NCI-H187 (cell line): ENCODE measurements at regions not wholly inside any gene's neighbourhood (a gene's known extent, or its start where the extent isn't known, plus 50 kb on each side); places are given as distances from the start of the nearest gene placed in this dataset.
"Not testable (repeated sequence)": the region's sequence is repeated elsewhere in the genome, so short reads cannot be mapped to it uniquely, and the experiment has no call there.

ENCODE experiments used
- DNase-seq, 2 experiments: peaks; one replicate each; lab custom pipeline; 2025; lab: John Stamatoyannopoulos, UW

DNA sequence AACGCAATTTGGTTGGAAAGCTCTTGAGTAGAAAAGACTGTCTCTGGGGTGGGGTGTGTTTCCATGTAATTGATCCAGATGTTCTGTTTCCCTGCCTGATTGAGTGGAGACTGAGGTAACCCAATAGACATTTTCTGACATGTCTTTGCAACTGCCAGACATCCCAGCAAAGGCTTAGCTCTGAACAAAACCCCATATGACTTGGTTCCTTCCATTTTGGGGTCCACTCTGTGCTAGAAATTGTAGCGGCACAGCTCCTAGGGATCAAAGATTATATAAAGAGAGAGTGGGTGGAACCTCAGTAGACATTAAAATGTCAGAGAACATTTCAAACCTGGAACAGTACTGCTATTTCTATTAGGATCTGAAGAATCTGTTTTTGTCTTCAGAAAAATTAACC lies 189.3 kb downstream of the EDN1 start:
- DNase-seq = no peak

DNA sequence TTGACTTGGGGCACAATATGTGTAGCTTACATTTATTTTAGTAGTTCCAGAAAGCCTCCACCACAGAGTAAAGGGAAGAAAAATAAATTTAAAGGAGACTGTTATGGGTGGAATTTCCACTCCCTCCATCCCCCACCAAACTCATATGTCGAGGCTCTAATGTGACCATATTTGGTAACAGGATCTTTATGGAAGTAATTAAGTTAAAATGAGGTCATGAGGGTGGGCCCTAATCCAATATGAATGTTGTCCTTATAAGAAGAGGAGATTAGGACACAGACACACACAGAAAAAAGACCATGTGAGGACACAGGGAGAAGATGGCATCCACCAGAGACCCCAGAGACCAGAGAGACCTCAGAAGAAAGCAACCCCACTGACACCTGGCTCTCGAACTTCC lies 189.7 kb downstream of the EDN1 start:
- no peak for DNase-seq

DNA sequence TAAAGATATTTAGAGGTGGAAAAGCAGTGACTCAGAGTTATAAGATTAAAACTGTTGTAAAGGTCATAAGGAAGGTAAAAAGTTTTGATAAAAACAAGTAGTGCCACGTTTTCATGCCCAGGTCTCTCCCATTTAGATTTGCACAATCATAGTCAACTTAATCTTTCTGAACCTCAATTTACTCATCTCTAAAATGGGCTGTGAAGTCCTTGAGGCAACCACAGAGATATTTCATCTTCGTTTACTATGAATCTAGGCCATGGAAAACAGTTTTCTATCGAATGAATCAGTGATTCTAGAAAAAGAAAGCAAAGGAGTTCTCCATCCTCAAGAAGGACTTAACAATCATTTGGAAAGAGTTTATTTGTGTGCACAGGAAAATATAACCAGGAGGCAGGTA lies 190.2 kb downstream of the EDN1 start:
- no peak for DNase-seq

DNA sequence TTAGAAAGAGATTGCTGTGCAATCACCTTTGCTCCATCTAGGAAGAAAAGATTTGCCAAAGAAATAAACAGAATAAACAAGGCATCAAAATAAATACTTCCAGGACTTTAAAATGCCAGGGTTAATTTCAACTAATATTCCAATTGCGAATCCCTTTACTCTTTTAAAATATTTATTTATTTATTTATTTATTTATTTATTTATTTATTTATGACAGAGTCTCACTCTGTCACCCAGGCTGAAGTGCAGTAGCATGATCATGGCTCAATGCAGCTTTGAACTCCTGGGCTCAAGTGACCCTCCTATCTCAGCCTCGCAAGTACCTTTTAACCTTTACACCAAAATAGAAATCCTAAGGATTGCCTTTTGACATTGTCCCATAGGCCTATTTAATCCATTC lies 191.1 kb downstream of the EDN1 start:
- DNase-seq = no peak

DNA sequence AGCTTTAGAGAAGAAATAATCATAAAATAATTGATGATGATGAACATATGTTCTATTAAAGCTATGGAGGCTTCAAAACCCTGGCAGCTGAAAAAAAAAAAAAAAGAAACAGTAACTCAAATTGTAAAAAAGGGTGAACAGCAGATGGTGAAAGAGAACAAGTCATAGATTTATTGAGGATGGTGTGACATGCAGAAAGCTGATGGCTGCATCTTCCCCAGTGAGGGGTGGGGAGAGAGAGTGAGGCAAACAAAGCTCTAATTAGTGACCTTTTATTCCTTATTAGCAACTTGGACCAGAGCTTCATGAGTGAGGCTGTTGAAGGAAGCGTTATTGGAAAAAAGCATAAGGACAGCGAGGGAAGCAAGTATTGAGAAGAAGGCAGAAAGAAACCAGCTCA lies 191.7 kb downstream of the EDN1 start:
- no peak for DNase-seq

DNA sequence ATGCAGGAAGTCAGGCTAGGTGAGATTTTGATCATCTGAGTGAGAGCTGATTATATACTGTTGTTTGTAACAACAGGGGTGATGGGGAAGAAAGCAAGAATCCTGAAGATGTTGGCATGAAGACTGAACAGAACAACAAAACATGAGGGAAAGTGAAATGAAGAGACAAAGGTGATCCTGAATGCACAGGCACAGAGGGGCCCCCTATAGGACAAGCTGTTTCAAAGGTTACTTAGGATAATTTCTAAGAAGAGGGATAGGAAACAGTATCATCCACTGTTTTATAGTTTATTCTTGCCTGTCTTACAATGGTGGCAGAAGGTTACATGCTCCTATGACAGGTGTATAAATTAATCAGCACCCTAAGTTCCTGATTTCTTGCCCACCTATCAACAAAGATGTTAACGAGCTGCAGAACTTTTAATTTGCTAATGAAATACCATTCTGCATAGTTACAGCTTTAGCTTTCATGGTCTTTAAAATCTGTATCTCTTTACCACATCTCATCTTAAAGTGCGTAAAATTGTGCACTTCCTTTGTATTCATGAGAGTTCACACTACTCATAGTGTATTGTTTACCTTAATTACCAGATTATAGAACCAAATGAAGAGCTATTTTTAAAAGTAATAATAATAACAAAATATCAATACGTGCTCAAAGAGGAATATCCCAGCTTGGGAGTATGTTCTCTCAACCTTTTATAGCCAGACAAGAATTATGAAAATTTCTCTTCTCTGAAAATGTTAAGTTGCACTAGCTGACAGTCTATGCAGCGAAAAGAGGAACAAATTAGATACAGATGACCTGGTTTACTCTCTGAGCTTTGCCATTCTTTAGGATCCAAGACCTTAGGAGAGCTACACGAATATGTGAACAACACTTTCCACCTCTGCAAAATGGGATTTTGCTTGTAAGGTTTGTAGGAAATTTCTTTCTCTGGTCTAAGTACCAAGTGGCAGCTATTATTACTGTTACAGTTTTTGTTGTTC lies 192.5 kb downstream of the EDN1 start:
- DNase-seq = no peak

DNA sequence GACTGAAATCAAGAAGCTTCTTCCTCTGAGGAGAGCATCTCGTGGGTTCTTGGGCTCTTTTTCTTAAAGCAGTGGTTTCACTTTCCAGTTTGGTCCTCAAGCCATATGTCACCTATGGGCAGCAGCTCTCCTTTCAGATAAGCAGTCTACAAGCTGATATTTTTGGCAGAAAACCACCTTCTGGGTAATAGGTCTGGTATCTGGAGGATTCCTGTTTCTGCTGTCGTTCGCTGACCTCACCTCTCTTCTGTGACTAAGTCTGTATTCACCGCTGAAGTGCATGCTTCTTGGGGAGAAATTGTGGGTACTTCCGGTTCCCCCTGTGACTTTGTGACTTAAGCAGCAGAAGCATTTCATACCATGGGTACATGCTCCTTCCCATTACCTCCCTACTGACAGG lies 193.6 kb downstream of the EDN1 start:
- DNase-seq = no peak

DNA sequence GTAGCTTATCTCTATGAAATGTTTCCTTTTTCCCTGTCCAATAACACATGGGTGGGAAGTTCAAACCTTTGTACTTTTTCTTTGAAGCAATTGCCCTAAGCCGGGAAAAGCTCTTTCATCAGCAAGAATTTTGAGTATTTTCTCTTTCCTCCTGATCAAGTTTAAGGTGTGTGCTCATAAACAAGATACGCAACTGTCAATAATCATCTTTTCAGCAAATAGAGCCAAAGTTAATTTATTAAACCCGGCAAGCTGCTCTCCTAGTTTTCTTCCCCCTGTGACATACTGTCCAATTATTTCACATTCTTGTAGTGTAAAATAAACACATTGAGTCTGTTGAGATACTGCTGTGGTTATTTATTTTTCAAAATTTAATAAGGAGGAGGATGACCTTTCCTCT lies 194.4 kb downstream of the EDN1 start:
- DNase-seq = no peak

DNA sequence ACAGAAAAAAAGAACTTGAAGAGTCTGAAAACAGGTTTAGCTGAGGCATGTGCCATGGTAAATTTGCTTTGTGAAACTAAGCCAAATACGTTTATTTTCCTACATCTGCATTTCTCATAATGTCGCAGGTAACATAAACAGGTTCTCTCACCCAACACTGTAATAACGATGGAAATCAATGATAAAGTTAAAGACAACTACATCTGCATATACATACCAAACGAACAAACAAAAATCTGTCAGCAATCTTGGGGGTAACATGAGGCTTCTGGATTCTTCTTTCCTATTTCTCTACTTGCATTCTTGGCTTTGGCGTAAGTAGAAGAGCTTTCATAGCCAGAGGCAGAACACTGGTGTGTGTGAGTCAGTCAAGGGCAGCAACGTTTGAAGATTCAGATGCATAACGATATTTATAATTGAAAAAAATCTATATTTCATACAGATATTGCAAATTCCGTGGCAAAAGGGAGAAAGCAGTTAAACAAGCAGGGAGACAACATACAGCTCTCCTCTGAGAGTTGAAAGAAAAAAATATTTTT lies 195.1 kb downstream of the EDN1 start:
- no peak for DNase-seq

DNA sequence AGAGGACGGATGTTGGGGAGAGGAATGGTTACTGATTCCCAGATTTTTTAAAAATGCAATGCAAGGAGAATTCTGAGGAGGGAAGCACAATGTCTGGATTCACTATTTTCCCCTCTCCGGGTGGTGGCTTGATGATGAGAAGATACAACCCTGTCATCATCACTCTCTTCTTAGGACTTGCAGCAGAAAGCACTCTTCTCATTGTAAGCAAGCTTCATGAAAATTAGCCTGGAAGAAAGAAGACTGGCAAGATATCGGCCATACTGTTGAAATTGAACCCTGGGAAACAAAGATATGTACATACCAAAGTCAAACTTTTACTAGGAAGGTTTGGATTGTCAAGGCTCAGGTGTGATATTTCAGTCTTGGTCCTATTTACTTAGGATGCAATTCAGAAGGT lies 195.7 kb downstream of the EDN1 start:
- DNase-seq = no peak

DNA sequence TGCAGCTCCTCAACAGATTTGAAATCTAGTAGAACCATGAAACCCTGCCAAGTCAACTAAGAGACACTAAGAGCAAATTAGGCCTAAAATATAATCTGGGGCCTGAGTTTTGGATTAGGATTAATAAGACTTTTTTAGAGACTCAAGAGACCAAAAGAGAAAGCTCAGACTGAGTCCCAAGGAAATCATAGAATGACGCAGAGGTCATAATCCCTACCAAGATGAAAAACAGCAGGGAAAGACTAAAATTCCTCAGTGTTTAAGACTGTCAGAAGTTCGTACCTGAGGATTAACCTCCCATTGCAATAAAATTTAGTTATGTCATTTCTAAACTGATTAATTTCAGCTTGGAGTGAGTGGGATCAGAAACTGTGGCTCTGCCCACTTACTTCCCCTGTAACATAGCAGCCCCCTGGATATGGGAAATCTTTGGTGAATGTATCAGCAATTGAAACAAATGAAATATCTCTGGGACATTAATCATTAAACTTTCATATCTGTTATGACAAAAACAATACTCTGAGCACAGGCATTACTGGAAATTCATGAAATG lies 200.3 kb downstream of the EDN1 start:
- no peak for DNase-seq

DNA sequence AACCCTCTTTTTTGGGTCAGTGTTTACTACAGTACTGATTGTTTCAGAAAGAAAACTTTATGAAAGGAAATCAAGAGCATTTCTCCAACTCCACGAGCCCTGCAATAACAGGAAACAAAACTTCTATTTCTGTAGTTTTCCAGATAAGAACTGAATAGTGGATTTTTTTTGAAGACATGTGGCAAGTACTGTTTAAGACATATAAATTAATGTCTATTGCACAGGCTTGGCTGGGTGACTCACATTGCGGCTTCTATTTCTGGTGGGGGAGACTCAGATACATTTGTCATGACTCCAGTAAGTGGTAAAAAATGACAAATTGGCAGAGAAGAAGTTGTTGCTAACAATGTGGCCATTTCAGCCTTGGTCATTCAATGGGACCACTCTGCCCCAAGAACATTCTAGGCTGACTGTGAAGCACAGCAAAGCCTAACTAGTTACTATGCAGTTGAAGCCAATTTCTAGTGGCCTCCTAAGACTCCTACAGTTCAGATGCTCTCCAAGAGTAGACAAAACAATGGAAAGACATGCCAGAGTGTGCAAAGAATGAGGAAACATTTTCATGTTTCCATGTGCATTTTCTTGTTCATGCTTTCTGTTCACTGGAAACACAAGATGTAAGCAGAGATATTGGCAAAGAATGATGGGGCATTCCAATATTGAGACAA lies 200.9 kb downstream of the EDN1 start:
- no peak for DNase-seq

DNA sequence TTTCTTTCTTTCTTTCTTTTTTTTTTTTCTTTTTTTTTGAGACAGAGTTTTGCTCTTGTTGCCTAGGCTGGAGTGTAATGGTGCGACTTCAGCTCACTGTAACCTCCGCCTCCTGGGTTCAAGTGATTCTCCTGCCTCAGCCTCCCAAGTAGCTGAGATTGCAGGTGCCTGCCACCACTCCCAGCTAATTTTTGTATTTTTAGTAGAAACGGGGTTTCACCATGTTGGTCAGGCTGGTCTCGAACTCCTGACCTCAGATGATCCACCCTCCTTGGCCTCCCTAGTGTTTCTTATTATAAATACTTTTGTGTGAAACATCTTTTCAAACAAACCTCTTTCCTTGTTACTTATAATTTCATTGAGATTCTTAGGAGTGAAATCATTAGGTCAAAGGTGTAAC lies 202.8 kb downstream of the EDN1 start:
- not testable (repeated sequence) for DNase-seq

DNA sequence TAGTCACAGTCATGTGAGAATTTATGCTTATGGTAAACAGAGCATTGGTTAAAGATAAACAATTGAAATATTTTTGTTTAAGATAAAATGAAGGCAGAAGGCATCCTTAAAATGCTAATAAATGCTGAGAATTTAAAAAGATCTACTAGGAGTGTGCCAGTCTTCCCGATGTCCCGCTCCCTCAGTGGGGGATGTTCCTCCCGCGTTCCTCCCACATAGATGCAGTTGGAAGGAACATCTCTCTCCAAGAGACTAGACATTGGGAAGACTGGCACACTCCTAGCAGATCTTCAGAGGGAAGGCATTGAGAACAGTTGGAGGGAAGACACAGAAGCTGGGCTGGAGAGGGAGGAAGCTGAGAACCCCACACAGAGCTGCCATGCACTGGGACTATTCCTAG lies 203.3 kb downstream of the EDN1 start:
- DNase-seq = no peak

DNA sequence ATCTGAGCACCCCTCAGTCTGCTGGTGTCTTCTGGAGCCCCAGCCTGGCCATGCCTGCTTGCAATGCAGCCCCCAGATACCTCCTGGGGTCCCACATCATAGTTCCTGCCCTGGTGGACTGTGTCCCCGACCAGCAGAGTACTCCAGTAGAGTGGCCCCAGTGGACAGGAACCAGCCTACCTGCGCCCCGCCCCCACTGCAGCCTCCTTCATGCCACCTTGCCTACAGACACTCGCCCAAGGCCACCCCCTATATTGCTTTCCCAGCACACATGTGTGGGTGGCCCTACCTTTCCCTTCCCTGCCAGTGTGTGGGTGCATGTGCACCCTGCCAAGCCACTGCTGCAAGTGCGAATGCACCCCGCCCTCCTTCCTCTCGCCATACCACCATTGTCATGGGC lies 204.0 kb downstream of the EDN1 start:
- no peak for DNase-seq

DNA sequence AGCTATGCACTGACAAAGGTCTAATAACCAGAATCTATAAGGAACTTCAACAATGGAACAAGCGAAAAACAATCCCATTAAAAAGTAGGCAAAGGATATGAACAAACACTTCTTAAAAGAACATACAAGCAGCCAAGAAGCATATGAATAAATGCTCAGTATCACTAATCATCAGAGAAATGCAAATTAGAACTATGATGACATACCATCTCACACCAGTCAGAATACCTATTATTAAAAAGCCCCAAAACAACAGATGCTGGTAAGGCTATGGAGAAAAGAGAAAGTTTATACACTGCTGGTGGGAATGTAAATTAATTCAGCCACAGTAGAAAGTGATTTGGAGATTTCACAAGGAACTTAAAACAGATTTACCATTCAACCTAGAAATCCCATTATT lies 211.8 kb downstream of the EDN1 start:
- no peak for DNase-seq

DNA sequence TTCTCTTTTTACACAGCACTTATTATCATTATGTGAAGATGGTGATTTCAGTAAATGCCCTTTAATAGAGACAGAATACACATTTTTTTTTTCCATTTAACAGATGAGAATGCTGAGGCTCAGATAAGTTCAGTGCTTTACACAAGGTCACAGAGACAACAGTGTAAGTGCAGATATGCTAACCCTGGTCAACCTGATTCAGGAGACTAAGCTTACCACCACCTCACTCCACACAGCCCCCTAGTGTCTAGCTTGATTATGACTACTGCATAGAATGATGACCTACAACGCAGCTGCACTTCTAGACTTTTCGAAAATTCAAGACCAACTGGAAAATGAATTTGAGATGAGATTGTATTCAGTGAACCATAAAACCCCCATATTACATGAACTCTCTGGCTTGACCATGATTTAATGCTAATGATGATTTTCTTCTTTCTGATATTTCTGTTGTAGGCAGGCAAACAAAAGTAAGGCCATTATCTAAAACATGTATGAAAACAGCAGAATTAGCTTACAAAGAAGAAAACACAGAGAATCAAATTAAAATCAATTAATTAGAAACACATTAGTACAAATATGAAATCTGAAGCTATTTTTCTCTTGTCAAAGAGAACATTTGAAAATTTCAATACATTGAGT lies 212.1 kb upstream of the PHACTR1 start:
- no peak for DNase-seq

DNA sequence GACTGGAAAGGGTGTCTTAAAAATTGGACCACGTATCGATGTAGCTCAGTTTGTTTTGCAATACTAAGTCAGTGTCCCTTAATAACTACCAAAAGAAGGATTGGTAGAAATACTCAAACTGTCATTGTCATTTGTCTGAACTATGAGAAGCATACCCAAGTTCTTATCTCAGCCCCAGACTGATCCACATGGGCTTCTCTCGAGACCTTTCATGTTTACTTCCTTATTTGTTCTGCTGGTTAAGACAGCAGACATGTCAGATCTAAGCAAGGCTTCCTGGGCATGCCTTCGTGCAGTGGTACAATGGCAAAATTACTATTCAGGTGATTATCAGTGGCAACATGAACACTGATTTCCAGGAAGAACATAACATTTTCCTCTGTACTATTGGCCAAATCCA lies 211.1 kb upstream of the PHACTR1 start:
- no peak for DNase-seq

DNA sequence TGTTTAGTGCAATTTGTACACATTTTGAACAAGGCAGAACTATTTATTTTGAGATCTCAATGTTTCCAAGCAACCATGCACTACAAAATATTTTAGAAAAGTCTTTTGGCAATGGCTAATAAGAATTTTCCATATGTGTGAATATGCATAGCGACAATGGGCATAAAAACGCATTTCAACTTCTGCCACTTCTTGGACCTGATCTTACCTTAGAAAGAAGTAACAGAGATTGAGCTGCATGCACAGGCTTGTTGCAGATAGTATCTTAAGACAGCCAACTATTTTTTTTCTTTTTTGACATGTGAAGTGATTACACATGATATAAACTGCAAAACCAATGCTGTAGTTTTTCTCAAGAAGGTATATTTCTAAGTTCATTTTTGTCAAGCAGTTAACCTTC lies 210.4 kb upstream of the PHACTR1 start:
- no peak for DNase-seq

DNA sequence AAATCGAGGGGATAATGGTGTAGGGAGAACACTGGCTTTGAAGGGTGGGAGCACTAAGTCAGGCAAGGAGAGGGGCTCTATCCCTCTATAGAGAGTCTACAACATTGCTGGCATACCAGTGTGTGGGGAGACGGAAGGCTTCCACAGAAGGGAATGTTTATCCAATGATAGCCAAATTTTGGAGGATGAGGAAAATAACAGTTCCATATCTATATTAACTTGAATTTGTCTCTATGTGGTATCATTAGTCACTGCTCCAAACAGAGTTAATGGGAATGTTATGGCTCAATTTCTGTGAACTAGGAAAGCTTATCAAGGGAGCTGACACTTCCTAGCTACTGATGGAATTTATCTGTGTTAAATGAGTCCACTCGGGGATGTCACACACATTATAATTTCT lies 208.9 kb upstream of the PHACTR1 start:
- DNase-seq = no peak

DNA sequence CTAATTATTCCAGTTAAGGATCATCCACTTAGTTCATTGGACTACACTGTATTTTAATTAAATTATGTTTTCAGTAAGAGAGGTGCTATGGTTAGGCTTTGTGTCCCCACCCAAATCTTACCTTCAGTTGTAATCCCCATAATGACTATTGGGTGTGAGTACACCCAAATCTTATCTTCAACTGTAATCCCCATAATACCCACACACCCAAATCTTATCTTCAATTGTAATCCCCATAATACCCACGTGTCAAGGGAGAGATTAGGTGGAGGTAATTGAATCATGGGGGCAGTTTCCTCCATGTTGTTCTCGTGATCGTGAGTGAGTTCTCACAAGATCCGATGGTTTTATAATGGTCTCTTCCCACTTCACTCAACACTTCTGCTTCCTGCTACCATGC lies 208.0 kb upstream of the PHACTR1 start:
- no peak for DNase-seq

DNA sequence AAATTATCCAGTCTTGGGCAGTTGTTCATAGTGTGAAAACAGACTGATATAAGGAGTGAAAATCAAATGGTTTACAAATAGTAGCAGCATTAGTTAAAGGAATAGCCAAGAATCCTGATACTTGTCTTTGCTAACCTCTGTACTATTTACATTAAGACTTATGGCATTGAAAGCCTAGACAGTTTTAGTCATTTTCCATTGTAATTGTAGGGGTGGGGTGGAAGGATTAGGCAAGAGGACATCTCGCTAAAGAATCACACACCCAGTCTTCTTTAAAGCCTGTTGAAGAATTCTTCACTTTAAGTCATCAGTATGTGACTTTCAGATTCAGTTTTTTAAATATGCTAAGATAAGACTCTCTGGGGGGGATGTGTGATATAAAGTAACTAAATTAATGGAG lies 207.5 kb upstream of the PHACTR1 start:
- DNase-seq = no peak
